GM19099 (cell line): ENCODE measurements at regions not wholly inside any gene's neighbourhood (a gene's known extent, or its start where the extent isn't known, plus 50 kb on each side); places are given as distances from the start of the nearest gene placed in this dataset.

Experiments used
- POLR2A ChIP-seq: IDR thresholded peaks from 3 replicates; pipeline ENCODE4 v1.6.1; 2011; ENCODE audit warnings: low read depth; ENCODE audit not compliant: insufficient read length; ENCODE audit errors: extremely low read depth

GRCh38 chr6:6925391-6926164, 182.2 kb upstream of the RREB1 start:
- no peak for TF ChIP-seq POLR2A

DNA sequence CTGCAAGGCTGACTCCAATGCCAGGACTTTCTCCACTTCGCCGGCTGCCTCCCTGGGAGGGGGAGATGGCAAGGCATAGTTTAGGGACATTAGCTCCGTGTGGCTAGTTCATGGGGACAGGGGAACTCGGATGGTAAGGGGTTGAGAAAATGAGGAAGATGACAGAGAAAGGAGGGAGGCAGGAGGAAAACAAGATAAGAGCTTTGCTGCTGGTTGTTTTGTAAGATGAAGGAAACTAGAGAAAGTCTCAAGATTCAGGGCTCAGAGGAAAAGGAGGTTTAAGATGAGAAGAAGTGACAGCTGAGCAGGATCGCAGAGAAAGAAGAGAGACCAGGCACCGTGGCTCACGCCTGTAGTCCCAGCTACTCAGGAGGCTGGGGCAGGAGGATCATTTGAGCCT, 180.9 kb upstream of the RREB1 start:
- TF ChIP-seq POLR2A: no peak

GRCh38 chr6:6927521-6928361, 180.0 kb upstream of the RREB1 start:
- no peak for TF ChIP-seq POLR2A

DNA sequence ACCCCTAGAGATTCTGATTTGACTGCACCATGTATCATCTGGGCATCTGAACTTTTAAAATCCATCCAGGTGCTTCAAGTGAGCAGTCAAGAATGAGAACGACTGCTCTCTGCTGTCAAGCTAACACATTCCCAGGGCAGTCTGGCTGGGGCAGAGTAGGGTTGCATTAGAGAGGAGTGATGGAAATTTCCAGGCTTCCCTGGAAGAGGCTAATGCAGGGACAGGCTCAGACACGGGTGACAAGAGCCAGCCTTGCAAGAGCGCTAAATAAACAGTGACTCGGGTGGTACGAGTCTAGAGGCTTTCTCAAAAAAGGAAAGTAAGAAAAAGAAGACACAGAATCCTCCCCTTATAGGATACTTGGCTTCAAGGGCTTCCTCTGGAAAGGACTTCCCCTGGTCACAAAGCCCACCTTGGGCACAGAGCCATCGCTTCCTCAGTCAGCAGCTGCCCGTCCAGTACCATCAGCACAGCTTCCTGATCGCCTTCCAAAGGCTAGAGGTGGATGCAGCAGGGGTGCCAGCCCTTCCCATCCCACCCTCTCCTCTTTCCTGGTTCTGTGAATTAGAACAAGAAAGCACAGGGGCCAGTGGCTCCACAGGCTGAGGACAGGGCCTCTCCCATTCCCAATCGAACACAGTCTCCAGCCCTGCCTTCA, 177.4 kb upstream of the RREB1 start:
- no peak for TF ChIP-seq POLR2A

GRCh38 chr6:6931071-6932025, 176.4 kb upstream of the RREB1 start:
- TF ChIP-seq POLR2A: no peak

DNA sequence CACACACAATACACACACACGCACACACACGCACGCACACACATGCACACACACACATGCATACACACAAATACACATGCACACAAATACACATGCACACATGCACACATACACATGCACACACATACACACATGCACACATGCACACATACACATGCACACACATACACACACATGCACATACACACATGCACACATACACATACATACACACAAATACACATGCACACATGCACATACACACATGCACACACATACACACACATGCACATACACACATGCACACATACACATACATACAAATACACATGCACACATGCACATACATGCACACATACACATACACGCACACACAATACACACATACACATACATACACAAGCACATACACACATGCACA, 175.4 kb upstream of the RREB1 start:
- no peak for TF ChIP-seq POLR2A

DNA sequence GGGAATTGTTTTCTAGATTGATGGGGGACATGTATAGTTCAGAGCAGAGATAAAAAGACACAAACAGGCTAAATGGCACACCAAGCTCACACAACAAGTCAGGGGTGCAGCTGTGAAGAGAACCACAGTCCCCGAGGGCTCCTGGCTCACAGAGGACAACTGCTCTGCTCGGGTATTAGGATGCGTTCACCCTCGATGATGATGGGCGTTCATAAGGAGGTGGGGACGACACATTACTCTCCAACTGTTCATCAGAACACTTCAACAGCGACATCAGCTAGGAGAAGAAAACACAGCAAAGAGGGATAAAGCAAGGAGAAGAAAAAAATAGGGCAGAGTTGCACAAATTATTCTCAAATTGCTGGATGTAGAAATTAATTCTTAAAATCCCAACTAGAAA, 174.8 kb upstream of the RREB1 start:
- no peak for TF ChIP-seq POLR2A

GRCh38 chr6:6940031-6941025, 167.4 kb upstream of the RREB1 start:
- no peak for TF ChIP-seq POLR2A

DNA sequence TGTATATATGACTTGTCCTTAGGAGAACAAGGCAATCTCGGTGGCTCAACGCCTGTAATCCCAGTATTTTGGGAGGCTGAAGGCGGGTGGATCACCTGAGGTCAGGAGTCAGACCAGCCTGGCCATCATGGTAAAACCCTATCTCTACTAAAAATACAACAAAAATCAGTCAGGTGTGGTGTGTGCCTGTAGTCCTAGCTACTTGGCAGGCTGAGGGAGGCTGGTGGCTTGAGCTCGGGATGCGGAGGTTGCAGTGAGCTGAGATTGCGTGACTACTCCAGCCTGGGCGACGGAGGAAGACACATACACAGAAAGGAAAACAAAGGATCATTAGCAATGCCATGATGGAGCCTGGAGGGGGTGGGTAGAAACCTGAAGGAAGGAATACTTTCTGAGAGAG, 166.6 kb upstream of the RREB1 start:
- TF ChIP-seq POLR2A: no peak

- no peak for TF ChIP-seq POLR2A
Observed at GRCh38 chr6:6942091-6942490, 165.7 kb upstream of the RREB1 start.

GRCh38 chr6:6942831-6943230, 164.9 kb upstream of the RREB1 start:
- no peak for TF ChIP-seq POLR2A

DNA sequence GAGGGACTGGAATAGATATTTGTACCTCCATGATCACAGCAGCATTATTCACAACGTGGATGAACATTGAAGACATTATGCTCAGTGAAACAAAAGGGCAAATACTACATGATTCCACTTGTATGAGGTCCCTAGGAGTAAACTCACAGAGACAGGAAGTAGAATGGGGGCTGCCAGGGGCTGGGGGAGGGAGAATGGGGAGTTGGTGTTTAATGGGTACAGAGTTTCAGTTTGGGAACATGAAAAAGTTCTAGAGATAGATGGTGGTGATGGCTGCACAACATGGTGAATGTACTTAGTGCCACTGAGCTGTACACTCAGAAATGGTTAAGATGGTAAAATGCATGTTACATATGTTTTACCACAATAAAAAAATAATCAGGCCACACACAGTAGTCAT, 164.3 kb upstream of the RREB1 start:
- TF ChIP-seq POLR2A: no peak
